ENCODE measurements at regions not wholly inside any gene's neighbourhood (a gene's known extent, or its start where the extent isn't known, plus 50 kb on each side); places are given as distances from the start of the nearest gene placed in this dataset.

DNA sequence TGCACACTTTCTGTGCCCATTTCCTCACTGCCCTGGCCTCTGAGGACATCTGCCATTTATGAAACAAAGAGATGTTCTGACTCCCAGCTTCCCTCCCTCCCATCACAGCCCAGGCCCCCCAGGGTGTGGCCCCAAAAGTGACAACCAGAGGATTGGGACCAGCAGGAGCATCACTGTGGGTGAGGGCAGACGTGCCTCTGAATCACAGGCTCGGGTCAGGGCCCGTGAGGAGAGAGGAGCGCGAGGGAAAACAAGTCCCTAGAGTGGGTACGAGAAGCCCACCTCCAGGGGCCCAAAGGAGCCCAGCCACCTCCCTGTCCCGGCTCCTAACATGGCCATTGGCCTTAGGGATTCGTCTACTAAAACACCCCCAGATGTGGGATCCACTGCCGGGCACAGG is 138.0 kb upstream of the FSTL4 start:
- no peak for DNase-seq
- Mint-ChIP-seq H3K27me3 (ENCODE audit: low read depth, poor library complexity) (peaks cover 20% of the 10 kb centered on the region), H3K4me3 (no peak overlapping the region), H3K27ac (no peak overlapping the region), H3K9me3 (no peaks in the 10 kb centered on the region), H3K36me3 (ENCODE audit: low read depth) (no peaks in the 10 kb centered on the region), H3K4me1 (no peaks in the 10 kb centered on the region)
- TF ChIP-seq CTCF (IDR thresholded peaks at IDR 0.05), result no peak

DNA sequence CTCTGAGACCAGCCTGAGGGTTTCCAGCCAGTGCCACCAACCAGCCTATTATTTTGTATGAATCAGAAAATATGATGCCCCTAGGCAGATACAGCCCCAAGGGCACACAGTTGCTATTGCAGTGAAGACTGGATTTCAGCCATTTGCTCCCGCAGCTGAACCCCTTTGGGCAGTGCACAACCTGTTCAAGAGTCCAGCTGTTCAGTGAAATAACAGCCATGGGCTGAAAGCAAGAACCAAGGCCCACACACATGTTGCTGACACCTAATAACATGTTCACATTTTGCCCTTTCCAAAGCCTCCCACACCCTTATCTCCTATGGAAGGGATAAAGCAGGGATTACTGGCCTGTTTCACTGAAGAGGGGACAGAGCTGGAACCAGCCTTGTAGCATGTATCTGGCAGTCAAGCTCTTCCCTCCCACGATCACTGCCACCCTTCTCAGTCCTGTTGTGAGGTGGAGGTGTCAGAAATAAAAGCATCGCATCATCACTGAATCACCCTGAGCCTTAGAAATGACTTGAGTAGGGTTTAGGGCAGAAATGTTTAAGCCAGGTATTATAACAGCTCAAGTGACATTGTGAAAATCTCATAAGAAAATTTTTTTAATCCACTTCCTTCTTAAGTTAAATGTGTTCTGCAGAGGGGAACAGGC is 137.1 kb upstream of the FSTL4 start:
- Mint-ChIP-seq H3K27me3 (ENCODE audit: low read depth, poor library complexity) (peaks cover 14% of the 10 kb centered on the region), H3K4me1 (no peaks in the 10 kb centered on the region), H3K36me3 (ENCODE audit: low read depth) (no peaks in the 10 kb centered on the region), H3K4me3 (no peak overlapping the region), H3K9me3 (no peaks in the 10 kb centered on the region), H3K27ac (no peak overlapping the region)
- DNase-seq, result no peak
- TF ChIP-seq CTCF (IDR thresholded peaks at IDR 0.05), result no peak

DNA sequence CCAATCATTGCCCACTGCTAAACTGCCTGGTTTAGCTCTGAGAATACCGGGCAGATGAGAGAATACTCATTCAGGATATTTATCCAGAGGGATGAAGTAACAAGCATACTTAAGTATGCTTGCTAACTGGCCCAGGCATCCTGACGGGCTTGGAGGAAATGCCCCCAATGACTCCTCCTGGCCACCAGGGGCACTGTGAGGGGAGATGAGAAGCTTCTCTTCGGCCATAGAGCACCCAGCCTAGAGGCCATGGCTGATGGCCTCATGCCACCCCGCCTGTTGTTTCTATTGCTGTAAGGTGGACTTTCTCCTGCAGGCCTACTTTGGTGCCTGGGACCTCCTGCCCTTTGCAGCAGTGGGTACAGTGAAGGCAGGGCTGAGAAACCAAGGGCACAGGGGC is 134.5 kb upstream of the FSTL4 start:
- H3K9me3 Mint-ChIP-seq, result no peaks in the 10 kb centered on the region
- no peak overlapping the region for H3K27ac Mint-ChIP-seq
- H3K4me3 Mint-ChIP-seq, result no peak overlapping the region
- H3K36me3 Mint-ChIP-seq (ENCODE audit: low read depth), result no peaks in the 10 kb centered on the region
- DNase-seq, result no peak
- peaks cover 14% of the 10 kb centered on the region for H3K27me3 Mint-ChIP-seq (ENCODE audit: low read depth, poor library complexity)
- TF ChIP-seq CTCF (IDR thresholded peaks at IDR 0.05), result peak; percentile 18
- peaks cover 7% of the 10 kb centered on the region for H3K4me1 Mint-ChIP-seq

- H3K27me3 Mint-ChIP-seq (ENCODE audit: low read depth, poor library complexity), result peaks cover 8% of the 10 kb centered on the region
- no peaks in the 10 kb centered on the region for H3K36me3 Mint-ChIP-seq (ENCODE audit: low read depth)
- peaks cover 7% of the 10 kb centered on the region for H3K4me1 Mint-ChIP-seq
- TF ChIP-seq CTCF (IDR thresholded peaks at IDR 0.05), result no peak
- no peak overlapping the region for H3K4me3 Mint-ChIP-seq
- H3K9me3 Mint-ChIP-seq, result no peaks in the 10 kb centered on the region
- DNase-seq, result no peak
- H3K27ac Mint-ChIP-seq, result no peak overlapping the region
Observed at GRCh38 chr5:133744960-133745308, 132.6 kb upstream of the FSTL4 start.

DNA sequence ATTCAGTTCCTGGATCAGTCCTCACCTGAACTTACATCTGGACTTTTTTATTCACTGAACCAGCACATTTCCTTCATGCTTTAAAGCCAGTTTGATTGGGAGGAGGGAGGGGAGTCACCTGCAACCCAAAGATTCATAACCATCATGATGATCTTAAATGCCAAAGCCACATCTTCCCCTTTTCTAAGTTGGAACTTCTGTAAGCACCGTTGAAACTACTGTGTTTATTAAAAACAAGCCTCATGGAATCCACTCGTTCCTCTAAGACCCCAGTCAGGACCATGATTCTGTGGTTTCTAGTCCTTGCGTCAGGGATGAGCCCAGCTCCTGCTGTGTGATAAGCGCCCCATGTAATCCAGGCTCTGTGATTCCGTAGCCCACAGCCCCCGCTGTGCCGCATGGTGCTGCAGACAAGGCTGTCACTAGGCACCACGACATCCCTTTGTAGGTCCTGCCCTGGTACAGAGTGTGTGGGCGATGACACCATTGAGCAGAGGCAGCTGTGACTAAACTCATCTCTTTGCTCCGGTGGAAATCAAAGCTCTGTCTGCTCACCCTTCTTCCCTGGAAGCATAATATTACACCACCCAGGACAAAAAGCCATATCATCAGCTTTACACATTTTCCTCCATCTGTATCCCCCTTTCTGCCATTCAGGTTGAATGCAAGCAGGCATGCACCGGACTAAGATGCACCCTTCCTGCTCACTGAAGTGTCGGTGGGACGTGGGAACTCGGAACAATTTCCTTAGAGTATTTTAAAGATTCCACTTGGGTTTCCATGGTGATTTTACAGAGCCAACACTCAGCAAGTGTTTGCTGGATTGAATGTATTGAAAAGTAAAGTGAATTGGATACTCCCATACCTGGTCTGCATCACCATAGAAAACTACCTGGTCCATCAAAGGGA is 132.0 kb upstream of the FSTL4 start:
- no peaks in the 10 kb centered on the region for H3K36me3 Mint-ChIP-seq (ENCODE audit: low read depth)
- H3K27ac Mint-ChIP-seq, result no peak overlapping the region
- no peak for DNase-seq
- H3K4me3 Mint-ChIP-seq, result no peak overlapping the region
- TF ChIP-seq CTCF (IDR thresholded peaks at IDR 0.05), result no peak
- H3K9me3 Mint-ChIP-seq, result no peaks in the 10 kb centered on the region
- peaks cover 7% of the 10 kb centered on the region for H3K4me1 Mint-ChIP-seq
- H3K27me3 Mint-ChIP-seq (ENCODE audit: low read depth, poor library complexity), result peaks cover 8% of the 10 kb centered on the region

Data from nephron progenitor cell (in vitro differentiated cells).